T-cell (primary cell): ENCODE measurements at regions not wholly inside any gene's neighbourhood (a gene's known extent, or its start where the extent isn't known, plus 50 kb on each side); places are given as distances from the start of the nearest gene placed in this dataset.

Experiments used
- ATAC-seq, 4 experiments: fragments of 200-7000 bp in 3 of 4; fragments of 150-1000 bp in 1 of 4; cut with Tn5 transposase; replicated peaks in 1 of 4; 1 replicate in 3 of 4; 2 replicates in 1 of 4; pipeline ENCODE4 v1.10.0; 2021; ENCODE audit warnings: moderate library complexity in 3 of 4, mild to moderate bottlenecking in 2 of 4, moderate number of reproducible peaks in 1 of 4
- CTCF ChIA-PET, 2 donors: fragments of 300-600 bp; sonication (Branson Sonifier 250); formaldehyde crosslinking; loops; one replicate each; lab custom pipeline; 2022; ENCODE audit warnings: antibody characterized with exemption in 2 of 2; lab: Charles Lee
- POLR2A ChIA-PET, 2 donors: fragments of 300-600 bp; sonication (Branson Sonifier 250); formaldehyde crosslinking; loops; one replicate each; lab custom pipeline; 2022; ENCODE audit warnings: antibody characterized with exemption in 2 of 2; lab: Charles Lee
- DNase-seq, 35 experiments: peaks; one replicate each; pipeline versions ENCODE4 v3.0.0 to v3.0.0-alpha.2; 2013 to 2023
- H3K27ac ChIP-seq: one replicate; pipeline ENCODE4 v1.5.1; 2013; ENCODE audit warnings: low read length
- H3K27me3 ChIP-seq, 2 experiments: replicated peaks in 1 of 2; 1 replicate in 1 of 2; 2 replicates in 1 of 2; pipeline versions ENCODE4 v1.6.1 to v1.7.0; 2013; ENCODE audit warnings: low read length in 1 of 2, mixed read lengths in 1 of 2; ENCODE audit not compliant: control insufficient read depth in 2 of 2, insufficient read depth in 2 of 2; ENCODE audit errors: extremely low read depth in 1 of 2
- H3K36me3 ChIP-seq, 2 donors: 1 replicate in 1 of 2; 2 replicates in 1 of 2; pipeline versions ENCODE4 v1.6.1 to v1.7.0; 2013; ENCODE audit warnings: low read length in 1 of 2; ENCODE audit not compliant: control insufficient read depth in 2 of 2, insufficient read depth in 1 of 2; ENCODE audit errors: extremely low read depth in 1 of 2
- H3K4me1 ChIP-seq, 2 experiments: 1 replicate in 1 of 2; 2 replicates in 1 of 2; pipeline versions ENCODE4 v1.6.1 to v1.7.0; 2013; ENCODE audit warnings: low read length in 2 of 2, mixed read lengths in 1 of 2; ENCODE audit not compliant: insufficient read depth in 2 of 2, control insufficient read depth in 1 of 2; ENCODE audit errors: extremely low read depth in 1 of 2
- H3K4me3 ChIP-seq, 2 donors: 1 replicate in 1 of 2; 2 replicates in 1 of 2; pipeline versions ENCODE4 v1.5.1 to v1.7.0; 2013; ENCODE audit warnings: mild to moderate bottlenecking in 2 of 2, low read length in 1 of 2, moderate library complexity in 1 of 2; ENCODE audit not compliant: control insufficient read depth in 1 of 2; ENCODE audit errors: extremely low read depth in 1 of 2
- H3K9me3 ChIP-seq: 2 replicates; pipeline ENCODE4 v1.7.0; 2013
- H3K27ac Mint-ChIP-seq, 2 donors: one replicate each; pipeline ENCODE4 v1.8.0; 2020 to 2021; ENCODE audit warnings: mild to moderate bottlenecking in 2 of 2, mixed read lengths in 2 of 2
- H3K27me3 Mint-ChIP-seq, 2 donors: one replicate each; pipeline ENCODE4 v1.8.0; 2021 to 2022; ENCODE audit warnings: mixed read lengths in 2 of 2
- H3K36me3 Mint-ChIP-seq: one replicate; pipeline ENCODE4 v1.8.0; 2021; ENCODE audit warnings: mixed read lengths
- H3K4me1 Mint-ChIP-seq, 3 donors: one replicate each; pipeline ENCODE4 v1.8.0; 2020 to 2022; ENCODE audit warnings: mixed read lengths in 3 of 3, mild to moderate bottlenecking in 1 of 3
- H3K4me3 Mint-ChIP-seq, 3 donors: one replicate each; pipeline ENCODE4 v1.8.0; 2020 to 2022; ENCODE audit warnings: mild to moderate bottlenecking in 3 of 3, mixed read lengths in 3 of 3, moderate library complexity in 3 of 3
- H3K9me3 Mint-ChIP-seq, 3 donors: one replicate each; pipeline ENCODE4 v1.8.0; 2020 to 2022; ENCODE audit warnings: mixed read lengths in 3 of 3
- WGBS: methylation state at CpG from one replicate; pipeline ENCODE4 v1.1.5; 2013; ENCODE audit warnings: missing lambda C conversion rate; ENCODE audit not compliant: insufficient coverage; 5-methylcytosine and 5-hydroxymethylcytosine counted together

DNA sequence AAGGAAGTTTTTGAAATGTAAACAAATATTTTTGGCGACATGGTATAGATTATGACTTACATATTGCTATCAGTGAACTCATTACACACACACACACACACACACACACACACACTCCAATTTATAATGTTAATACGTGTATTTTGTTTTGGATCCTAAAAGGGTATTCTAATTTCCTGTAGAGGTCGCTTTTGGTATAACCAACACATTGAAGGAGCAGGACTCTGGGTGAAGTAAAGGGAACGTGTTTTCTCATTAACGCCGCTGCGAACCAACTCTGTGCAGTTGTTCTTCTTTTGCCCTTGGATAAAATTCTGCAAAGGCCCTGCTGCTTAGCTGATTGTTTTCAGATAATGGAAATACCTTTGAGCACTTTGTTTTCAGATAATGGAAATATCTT, 190.4 kb downstream of the PMAIP1 start:
- Histone ChIP-seq H3K4me3 (no peak overlapping the region), H3K27ac (no peak overlapping the region), H3K4me1 (no peaks in the 10 kb centered on the region), H3K9me3 (peaks cover 3% of the 10 kb centered on the region), H3K36me3 (no peaks in the 10 kb centered on the region), H3K27me3 (no peaks in the 10 kb centered on the region)
- Mint-ChIP-seq H3K27ac (no peak overlapping the region), H3K4me3 (no peak overlapping the region), H3K4me1 (no peaks in the 10 kb centered on the region), H3K36me3 (no peaks in the 10 kb centered on the region), H3K27me3 (peaks cover 0 to 2% of the 10 kb centered on the region in 2 donors), H3K9me3 (peaks cover 0 to 5% (median 0%) of the 10 kb centered on the region in 3 donors)
- ChIA-PET POLR2A (no interaction called here), CTCF (no interaction called here)
- 20% methylated on average over 1 of the region's 7 CpGs for WGBS
- DNase-seq (no peak), ATAC-seq (no peak)

DNA sequence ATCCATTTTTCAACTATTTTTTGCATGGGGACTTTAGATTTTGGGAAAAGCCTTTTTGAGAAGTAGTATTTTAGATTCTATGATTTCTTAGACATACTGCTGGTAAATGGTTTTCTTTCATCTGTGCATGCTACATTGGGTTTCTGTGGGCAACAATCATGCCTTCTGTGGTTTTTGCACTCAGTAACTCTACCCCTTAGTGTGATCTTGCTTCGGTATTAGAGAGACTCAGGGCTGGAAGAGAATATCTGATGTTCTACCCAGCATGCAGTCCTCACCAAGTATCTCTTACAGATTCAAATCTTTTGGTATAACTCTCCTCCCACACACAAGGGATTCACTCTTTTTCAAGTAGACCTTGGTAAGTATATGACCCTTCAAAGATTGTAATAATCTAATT, 183.0 kb downstream of the PMAIP1 start:
- DNase-seq (no peak), ATAC-seq (no peak)
- no peaks in the 10 kb centered on the region for H3K4me1 ChIP-seq
- H3K27ac ChIP-seq: no peak overlapping the region
- H3K4me3 ChIP-seq: no peak overlapping the region
- Mint-ChIP-seq H3K27me3 (peaks cover 0 to 4% of the 10 kb centered on the region in 2 donors), H3K27ac (no peak overlapping the region), H3K4me1 (no peaks in the 10 kb centered on the region), H3K4me3 (no peak overlapping the region), H3K9me3 (no peaks in the 10 kb centered on the region), H3K36me3 (no peaks in the 10 kb centered on the region)
- H3K9me3 ChIP-seq: no peaks in the 10 kb centered on the region
- ChIA-PET CTCF (no interaction called here), POLR2A (no interaction called here)
- no peaks in the 10 kb centered on the region for H3K27me3 ChIP-seq
- no CpG with 5 or more reads among the region's 1 CpG for WGBS
- H3K36me3 ChIP-seq: no peaks in the 10 kb centered on the region

GRCh38 chr18:60082282-60082681, 182.5 kb downstream of the PMAIP1 start:
- no CpG with 5 or more reads among the region's 2 CpGs for WGBS
- Mint-ChIP-seq H3K4me3 (no peak overlapping the region), H3K9me3 (peaks cover 0 to 2% (median under 1%) of the 10 kb centered on the region in 3 donors), H3K27me3 (peaks cover 0 to 4% of the 10 kb centered on the region in 2 donors), H3K36me3 (no peaks in the 10 kb centered on the region), H3K4me1 (no peaks in the 10 kb centered on the region), H3K27ac (no peak overlapping the region)
- Histone ChIP-seq H3K4me3 (no peak overlapping the region), H3K27me3 (no peaks in the 10 kb centered on the region), H3K27ac (no peak overlapping the region), H3K9me3 (no peaks in the 10 kb centered on the region), H3K36me3 (no peaks in the 10 kb centered on the region), H3K4me1 (no peaks in the 10 kb centered on the region)
- ChIA-PET POLR2A (no interaction called here), CTCF (no interaction called here)
- DNase-seq (no peak), ATAC-seq (no peak)

GRCh38 chr18:60075477-60075876, 175.7 kb downstream of the PMAIP1 start:
- WGBS: 82% methylated on average over 3 of the region's 3 CpGs
- CTCF ChIA-PET: no interaction called here
- Mint-ChIP-seq H3K9me3 (peaks cover 9 to 15% (median 13%) of the 10 kb centered on the region in 3 donors), H3K27me3 (peaks cover under 1 to 7% of the 10 kb centered on the region in 2 donors), H3K4me1 (no peaks in the 10 kb centered on the region), H3K27ac (no peak overlapping the region), H3K4me3 (no peak overlapping the region), H3K36me3 (no peaks in the 10 kb centered on the region)
- DNase-seq: no peak
- Histone ChIP-seq H3K4me3 (no peak overlapping the region), H3K27me3 (peaks cover 0 to 10% of the 10 kb centered on the region in 2 experiments), H3K9me3 (no peaks in the 10 kb centered on the region), H3K27ac (no peak overlapping the region), H3K36me3 (no peaks in the 10 kb centered on the region), H3K4me1 (no peaks in the 10 kb centered on the region)
- POLR2A ChIA-PET: no interaction called here
- ATAC-seq: no peak

DNA sequence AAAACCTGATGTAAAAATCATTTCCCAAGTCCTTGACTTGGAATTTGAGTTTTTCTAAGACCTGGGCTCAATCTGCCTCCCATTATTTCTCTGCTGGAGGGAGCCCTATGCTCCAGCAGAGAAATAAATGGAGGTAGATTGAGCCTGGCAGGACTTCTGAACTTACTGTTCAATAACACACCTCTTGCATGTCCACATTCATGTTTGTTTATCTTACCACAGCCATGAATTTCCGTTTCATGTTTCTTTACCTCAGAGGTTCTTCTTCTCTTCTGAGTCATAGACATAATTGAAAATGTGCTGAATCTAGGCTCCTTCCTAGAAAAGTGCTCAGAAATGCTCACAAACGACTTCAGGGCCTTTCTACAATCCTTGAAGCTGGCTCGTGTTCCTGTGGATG, 170.8 kb downstream of the PMAIP1 start:
- no peaks in the 10 kb centered on the region for H3K4me1 Mint-ChIP-seq
- Histone ChIP-seq H3K27ac (no peak overlapping the region), H3K36me3 (no peaks in the 10 kb centered on the region), H3K4me1 (no peaks in the 10 kb centered on the region), H3K4me3 (no peak overlapping the region), H3K27me3 (peaks cover 0 to 7% of the 10 kb centered on the region in 2 experiments), H3K9me3 (no peaks in the 10 kb centered on the region)
- peaks cover 0 to under 1% of the 10 kb centered on the region in 2 donors for H3K27me3 Mint-ChIP-seq
- WGBS: 40% methylated on average over 1 of the region's 3 CpGs
- CTCF ChIA-PET: no interaction called here
- no peak overlapping the region for H3K27ac Mint-ChIP-seq
- H3K4me3 Mint-ChIP-seq: no peak overlapping the region
- POLR2A ChIA-PET: interaction anchor here in 1 of 2 donors (1.1 kb wide), 1 partner anchor 11 kb away, joined by 3 read pairs; no protein-coding TSS in a partner anchor
- DNase-seq: no peak
- ATAC-seq: no peak
- H3K9me3 Mint-ChIP-seq: peaks cover 0 to 4% (median 0%) of the 10 kb centered on the region in 3 donors
- no peaks in the 10 kb centered on the region for H3K36me3 Mint-ChIP-seq

GRCh38 chr18:60069145-60069544, 169.3 kb downstream of the PMAIP1 start:
- ATAC-seq: no peak
- no peak overlapping the region for H3K4me3 Mint-ChIP-seq
- peaks cover 0 to 6% of the 10 kb centered on the region in 2 donors for H3K27me3 Mint-ChIP-seq
- Histone ChIP-seq H3K27ac (no peak overlapping the region), H3K36me3 (no peaks in the 10 kb centered on the region), H3K9me3 (no peaks in the 10 kb centered on the region), H3K4me1 (no peaks in the 10 kb centered on the region), H3K4me3 (no peak overlapping the region), H3K27me3 (no peaks in the 10 kb centered on the region)
- no peak overlapping the region for H3K27ac Mint-ChIP-seq
- no peaks in the 10 kb centered on the region for H3K4me1 Mint-ChIP-seq
- ChIA-PET POLR2A (no interaction called here), CTCF (no interaction called here)
- H3K9me3 Mint-ChIP-seq: peaks cover 0 to 3% (median 0%) of the 10 kb centered on the region in 3 donors
- 40% methylated on average over 1 of the region's 2 CpGs for WGBS
- no peaks in the 10 kb centered on the region for H3K36me3 Mint-ChIP-seq
- no peak for DNase-seq
